Activated CD4-positive, alpha-beta T cell treated with anti-CD3 and anti-CD28 coated beads, Interleukin-2, amount 10 ng/mL, durations not matched to agents 7 days and 5 days (primary cell): ENCODE measurements at regions not wholly inside any gene's neighbourhood (a gene's known extent, or its start where the extent isn't known, plus 50 kb on each side); places are given as distances from the start of the nearest gene placed in this dataset.
"Not testable (repeated sequence)": the region's sequence is repeated elsewhere in the genome, so short reads cannot be mapped to it uniquely, and the experiment has no call there.

Source experiments
- CTCF ChIA-PET: fragments of 350-600 bp; sonication (Branson Sonifier 250); formaldehyde crosslinking; loops from one replicate; lab custom pipeline; 2021; ENCODE audit warnings: antibody characterized with exemption; lab: Charles Lee
- POLR2A ChIA-PET: fragments of 350-600 bp; sonication (Branson Sonifier 250); formaldehyde crosslinking; loops from one replicate; lab custom pipeline; 2021; ENCODE audit warnings: antibody characterized with exemption; lab: Charles Lee
- DNase-seq: peaks from one replicate; pipeline ENCODE4 v3.0.0-alpha.2; 2020
- H3K27ac Mint-ChIP-seq: one replicate; pipeline ENCODE4 v1.8.0; 2021; ENCODE audit warnings: mild to moderate bottlenecking, moderate library complexity, mixed read lengths
- H3K27me3 Mint-ChIP-seq: one replicate; pipeline ENCODE4 v1.8.0; 2021; ENCODE audit warnings: mixed read lengths
- H3K36me3 Mint-ChIP-seq: one replicate; pipeline ENCODE4 v1.8.0; 2021; ENCODE audit warnings: low read depth, mixed read lengths
- H3K4me1 Mint-ChIP-seq: one replicate; pipeline ENCODE4 v1.8.0; 2021; ENCODE audit warnings: mixed read lengths
- H3K4me3 Mint-ChIP-seq: one replicate; pipeline ENCODE4 v1.8.0; 2021; ENCODE audit warnings: mild to moderate bottlenecking, moderate library complexity, mixed read lengths
- H3K9me3 Mint-ChIP-seq: one replicate; pipeline ENCODE4 v1.8.0; 2021; ENCODE audit warnings: mixed read lengths

DNA sequence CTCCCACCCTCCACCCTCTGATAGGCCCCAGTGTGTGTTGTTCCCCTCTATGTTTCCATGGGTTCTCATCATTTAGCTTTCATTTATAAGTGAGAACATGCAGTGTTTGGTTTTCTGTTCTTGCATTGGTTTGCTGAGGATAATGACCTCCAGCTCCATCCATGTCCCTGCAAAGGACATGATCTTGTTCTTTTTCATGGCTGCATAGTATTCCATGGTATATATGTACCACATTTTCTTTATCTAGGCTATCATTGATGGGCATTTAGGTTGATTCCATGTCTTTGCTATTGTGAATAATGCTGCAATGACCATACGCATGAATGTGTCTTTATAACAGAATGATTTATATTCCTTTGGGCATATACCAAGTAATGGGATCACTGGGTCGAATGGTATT lies 59.1 kb upstream of the STC2 start:
- POLR2A ChIA-PET, H3K4me3 Mint-ChIP-seq, H3K36me3 Mint-ChIP-seq, H3K27ac Mint-ChIP-seq, H3K9me3 Mint-ChIP-seq, CTCF ChIA-PET, H3K4me1 Mint-ChIP-seq, DNase-seq: not testable (repeated sequence)
- H3K27me3 Mint-ChIP-seq = peaks cover 13% of the 10 kb centered on the region

DNA sequence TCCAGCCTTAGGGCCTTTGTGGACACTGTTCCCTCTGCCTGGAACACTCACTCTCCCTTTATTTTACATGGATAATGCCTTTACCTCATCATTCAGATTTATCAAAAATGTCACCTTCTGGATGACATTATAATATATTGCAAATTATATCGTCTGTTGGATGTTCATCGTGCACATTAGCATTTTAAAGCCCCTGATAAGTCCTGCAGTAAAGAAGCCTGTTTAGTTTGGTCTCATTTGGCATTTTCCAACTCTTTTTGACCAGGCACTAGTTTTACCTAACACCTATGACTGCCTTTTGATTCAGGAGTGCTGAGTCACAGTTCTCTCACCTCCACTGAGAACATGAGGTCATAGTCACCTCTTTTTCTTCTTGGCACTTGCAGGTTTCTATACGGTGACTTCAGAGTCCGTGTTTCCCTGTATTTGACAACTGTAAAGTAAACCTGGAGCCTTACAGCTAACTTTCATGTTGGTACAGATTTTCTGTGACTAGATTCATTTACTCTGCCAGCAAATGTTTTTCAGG lies 57.7 kb upstream of the STC2 start:
- no peaks in the 10 kb centered on the region for H3K36me3 Mint-ChIP-seq
- no peaks in the 10 kb centered on the region for H3K4me1 Mint-ChIP-seq
- DNase-seq = no peak
- no peak overlapping the region for H3K4me3 Mint-ChIP-seq
- H3K27ac Mint-ChIP-seq = no peak overlapping the region
- POLR2A ChIA-PET = no interaction called here
- CTCF ChIA-PET = interaction anchor here (0.9 kb wide), 1 partner anchor 35 kb away, joined by 4 read pairs; no protein-coding TSS in a partner anchor
- H3K27me3 Mint-ChIP-seq = peaks cover 12% of the 10 kb centered on the region
- no peaks in the 10 kb centered on the region for H3K9me3 Mint-ChIP-seq

DNA sequence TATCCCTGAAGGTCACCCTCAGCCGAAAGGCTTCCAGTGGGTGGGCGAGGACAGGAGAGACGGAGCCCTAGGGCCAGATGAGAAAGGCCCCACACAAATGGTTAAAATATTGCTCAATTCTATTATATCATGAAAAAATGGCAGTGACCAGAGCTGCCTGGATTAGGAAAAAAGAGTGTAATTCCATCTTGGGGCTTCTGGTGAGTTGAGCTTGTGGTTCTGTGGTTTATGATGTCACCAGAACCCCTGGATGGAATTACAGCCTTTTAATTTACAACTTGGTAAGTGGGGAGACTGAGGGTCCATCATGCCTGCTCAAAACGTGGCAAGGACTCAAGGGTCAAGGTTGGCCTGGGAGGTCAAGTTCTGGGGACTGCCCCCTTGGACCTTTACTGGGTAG lies 55.5 kb upstream of the STC2 start:
- ChIA-PET POLR2A (no interaction called here), CTCF (no interaction called here)
- H3K36me3 Mint-ChIP-seq = no peaks in the 10 kb centered on the region
- H3K27me3 Mint-ChIP-seq = peaks cover 2% of the 10 kb centered on the region
- H3K4me1 Mint-ChIP-seq = no peaks in the 10 kb centered on the region
- H3K27ac Mint-ChIP-seq = no peak overlapping the region
- H3K9me3 Mint-ChIP-seq = no peaks in the 10 kb centered on the region
- DNase-seq = no peak
- no peak overlapping the region for H3K4me3 Mint-ChIP-seq

DNA sequence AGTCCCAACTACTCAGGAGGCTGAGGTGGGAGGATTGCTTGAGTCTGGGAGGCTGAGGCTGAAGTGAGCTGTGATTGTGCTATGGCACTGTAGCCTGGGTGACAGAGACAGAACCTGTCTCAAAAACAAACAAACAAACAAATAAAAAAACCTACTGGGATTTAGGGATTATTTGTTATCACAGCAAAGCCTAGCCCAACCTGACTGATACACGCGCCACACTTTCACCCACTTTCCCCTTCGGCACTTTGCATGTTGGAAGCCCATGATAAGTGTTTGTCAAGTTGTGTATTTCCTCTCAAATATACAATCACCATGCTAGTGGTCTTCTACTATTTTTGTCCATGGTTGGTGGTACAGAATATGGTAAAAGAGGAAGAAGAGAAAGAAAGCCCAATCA lies 50.5 kb upstream of the STC2 start:
- H3K27ac Mint-ChIP-seq = no peak overlapping the region

More for the DNA sequence above, 50.5 kb upstream of the STC2 start:
- no peak for DNase-seq
- no peaks in the 10 kb centered on the region for H3K27me3 Mint-ChIP-seq
- H3K36me3 Mint-ChIP-seq = no peaks in the 10 kb centered on the region
- POLR2A ChIA-PET = no interaction called here
- H3K9me3 Mint-ChIP-seq = no peaks in the 10 kb centered on the region
- CTCF ChIA-PET = no interaction called here
- no peak overlapping the region for H3K4me3 Mint-ChIP-seq
- no peaks in the 10 kb centered on the region for H3K4me1 Mint-ChIP-seq
